Prostate gland (tissue), 2 donors: ENCODE measurements at regions not wholly inside any gene's neighbourhood (a gene's known extent, or its start where the extent isn't known, plus 50 kb on each side); places are given as distances from the start of the nearest gene placed in this dataset.
"Not testable (repeated sequence)": the region's sequence is repeated elsewhere in the genome, so short reads cannot be mapped to it uniquely, and the experiment has no call there.

Experiments used
- CTCF ChIP-seq, 4 experiments: fragments of 200-600 bp in 2 of 4; fragments of 450-650 bp in 2 of 4; sonication (generic) in 2 of 4; IDR thresholded peaks; 1 replicate in 3 of 4; 2 replicates in 1 of 4; pipeline ENCODE4 v1.5.1; 2016 to 2019; ENCODE audit warnings: antibody characterized with exemption in 4 of 4, mild to moderate bottlenecking in 2 of 4, moderate library complexity in 2 of 4
- POLR2A ChIP-seq: fragments of 450-650 bp; IDR thresholded peaks from one replicate; pipeline ENCODE4 v1.6.1; 2016; ENCODE audit warnings: antibody characterized with exemption, mild to moderate bottlenecking
- POLR2AphosphoS5 ChIP-seq: sonication (generic); formaldehyde crosslinking; IDR thresholded peaks from one replicate; pipeline ENCODE4 v1.6.1; 2017; ENCODE audit warnings: antibody characterized with exemption

- TF ChIP-seq CTCF (IDR thresholded peaks at IDR 0.05); POLR2A; POLR2AphosphoS5: not testable (repeated sequence)
These were observed 3082.3 kb downstream of the RPIA start for GRCh38 chr2:91773810-91774209.
